ENCODE measurements at regions not wholly inside any gene's neighbourhood (a gene's known extent, or its start where the extent isn't known, plus 50 kb on each side); places are given as distances from the start of the nearest gene placed in this dataset.

GRCh38 chr14:52380294-52380693 is 66.2 kb downstream of the PTGER2 start:
- TF ChIP-seq CTCF (conservative IDR thresholded peaks at IDR 0.05; ENCODE audit: low read length), result no peak
- H3K4me3 ChIP-seq (ENCODE audit: low read length), result no peak overlapping the region
- peak; percentile 33 for DNase-seq (ENCODE audit: low read depth)
